HEK293 (cell line): ENCODE measurements at regions not wholly inside any gene's neighbourhood (a gene's known extent, or its start where the extent isn't known, plus 50 kb on each side); places are given as distances from the start of the nearest gene placed in this dataset.

Source experiments
- CTCF ChIA-PET: fragments of 350-600 bp; formaldehyde crosslinking; extraction: SDS; loops from one replicate; lab custom pipeline; 2021; ENCODE audit warnings: antibody characterized with exemption; lab: Yijun Ruan, JAX
- POLR2A ChIA-PET: fragments of 300-600 bp; formaldehyde crosslinking; extraction: SDS; loops from one replicate; lab custom pipeline; 2020; ENCODE audit warnings: antibody characterized with exemption, inconsistent platforms; lab: Yijun Ruan, JAX
- H3K27ac ChIP-seq: fragments of 200-500 bp; sonication (Bioruptor generic); 2 replicates; pipeline ENCODE4 v1.5.1; 2014; ENCODE audit warnings: low read depth, low read length, control low read depth, inconsistent platforms; ENCODE audit errors: extremely low read depth
- H3K36me3 ChIP-seq, 2 experiments: fragments of 200-500 bp in 1 of 2; sonication (Bioruptor generic) in 1 of 2; 1 replicate in 1 of 2; 2 replicates in 1 of 2; pipeline ENCODE4 v1.5.1; 2014 to 2017; ENCODE audit warnings: inconsistent platforms in 2 of 2, low read length in 2 of 2; ENCODE audit not compliant: control insufficient read depth in 2 of 2, insufficient read depth in 1 of 2
- H3K4me1 ChIP-seq: fragments of 200-500 bp; sonication (Bioruptor generic); 2 replicates; pipeline ENCODE4 v1.5.1; 2014; ENCODE audit warnings: mild to moderate bottlenecking, low read length, inconsistent platforms; ENCODE audit not compliant: control insufficient read depth, insufficient read depth
- H3K4me3 ChIP-seq: 2 replicates; pipeline ENCODE4 v1.5.1; 2011; ENCODE audit warnings: low read depth, mild to moderate bottlenecking, control low read depth, low read length, moderate library complexity
- H3K9me3 ChIP-seq: fragments of 200-500 bp; sonication (Bioruptor generic); 2 replicates; pipeline ENCODE4 v1.5.1; 2014; ENCODE audit warnings: low read depth, low read length, inconsistent platforms; ENCODE audit not compliant: control insufficient read depth, insufficient read depth
- BCL6B ChIP-seq: fragments of 450-650 bp; formaldehyde crosslinking; IDR thresholded peaks from 2 replicates; pipeline ENCODE4 v1.5.1; 2017; ENCODE audit warnings: missing biosample characterization, missing genetic modification characterization
- MYNN ChIP-seq: fragments of 450-650 bp; formaldehyde crosslinking; IDR thresholded peaks from 2 replicates; pipeline ENCODE4 v1.5.1; 2016; ENCODE audit warnings: missing biosample characterization, missing genetic modification characterization, borderline replicate concordance
- PRDM10 ChIP-seq: fragments of 450-650 bp; formaldehyde crosslinking; IDR thresholded peaks from 2 replicates; pipeline ENCODE4 v1.5.1; 2016; ENCODE audit warnings: missing biosample characterization, missing genetic modification characterization
- SP3 ChIP-seq: fragments of 450-650 bp; formaldehyde crosslinking; IDR thresholded peaks from 2 replicates; pipeline ENCODE4 v1.5.1; 2016; ENCODE audit warnings: missing biosample characterization, missing genetic modification characterization
- ZNF114 ChIP-seq: fragments of 450-650 bp; formaldehyde crosslinking; IDR thresholded peaks from 2 replicates; pipeline ENCODE4 v1.5.0; 2017; ENCODE audit warnings: missing biosample characterization, missing genetic modification characterization
- ZNF138 ChIP-seq: fragments of 450-650 bp; formaldehyde crosslinking; IDR thresholded peaks from 2 replicates; pipeline ENCODE4 v1.5.1; 2016; ENCODE audit warnings: missing biosample characterization, missing genetic modification characterization, borderline replicate concordance
- ZNF146 ChIP-seq: fragments of 450-650 bp; formaldehyde crosslinking; IDR thresholded peaks from 2 replicates; pipeline ENCODE4 v1.5.1; 2016; ENCODE audit warnings: missing biosample characterization, missing genetic modification characterization
- ZNF169 ChIP-seq: fragments of 450-650 bp; formaldehyde crosslinking; IDR thresholded peaks from 2 replicates; pipeline ENCODE4 v1.5.1; 2016; ENCODE audit warnings: missing biosample characterization, missing genetic modification characterization
- ZNF174 ChIP-seq: fragments of 450-650 bp; formaldehyde crosslinking; IDR thresholded peaks from 2 replicates; pipeline ENCODE4 v1.5.0; 2017; ENCODE audit warnings: missing biosample characterization, mild to moderate bottlenecking, missing genetic modification characterization
- ZNF202 ChIP-seq: fragments of 450-650 bp; formaldehyde crosslinking; IDR thresholded peaks from 2 replicates; pipeline ENCODE4 v1.5.1; 2016; ENCODE audit warnings: missing biosample characterization, missing genetic modification characterization, borderline replicate concordance
- ZNF354C ChIP-seq: fragments of 450-650 bp; formaldehyde crosslinking; IDR thresholded peaks from 2 replicates; pipeline ENCODE4 v1.5.1; 2016; ENCODE audit warnings: missing biosample characterization, missing genetic modification characterization, low read depth, borderline replicate concordance
- ZNF404 ChIP-seq: fragments of 450-650 bp; formaldehyde crosslinking; IDR thresholded peaks from 2 replicates; pipeline ENCODE4 v1.5.1; 2017; ENCODE audit warnings: missing biosample characterization, missing genetic modification characterization
- ZNF433 ChIP-seq: fragments of 450-650 bp; formaldehyde crosslinking; IDR thresholded peaks from 2 replicates; pipeline ENCODE4 v1.5.1; 2016; ENCODE audit warnings: missing biosample characterization, missing genetic modification characterization, low read depth
- ZNF473 ChIP-seq: fragments of 450-650 bp; formaldehyde crosslinking; IDR thresholded peaks from 2 replicates; pipeline ENCODE4 v1.5.1; 2017; ENCODE audit warnings: missing biosample characterization, missing genetic modification characterization
- ZNF529 ChIP-seq: fragments of 450-650 bp; formaldehyde crosslinking; IDR thresholded peaks from 2 replicates; pipeline ENCODE4 v1.5.1; 2017; ENCODE audit warnings: missing genetic modification characterization, missing biosample characterization; ENCODE audit not compliant: insufficient replicate concordance
- ZNF596 ChIP-seq: fragments of 450-650 bp; IDR thresholded peaks from 2 replicates; pipeline ENCODE4 v1.5.0; 2018; ENCODE audit warnings: missing biosample characterization, mild to moderate bottlenecking, missing genetic modification characterization, moderate library complexity
- ZNF610 ChIP-seq: fragments of 450-650 bp; formaldehyde crosslinking; IDR thresholded peaks from 2 replicates; pipeline ENCODE4 v1.5.1; 2016; ENCODE audit warnings: missing biosample characterization, missing genetic modification characterization, borderline replicate concordance
- ZNF664 ChIP-seq: fragments of 450-650 bp; formaldehyde crosslinking; IDR thresholded peaks from 2 replicates; pipeline ENCODE4 v1.5.1; 2016; ENCODE audit warnings: missing biosample characterization, missing genetic modification characterization
- ZNF692 ChIP-seq: fragments of 450-650 bp; formaldehyde crosslinking; IDR thresholded peaks from 2 replicates; pipeline ENCODE4 v1.5.1; 2016; ENCODE audit warnings: missing biosample characterization, missing genetic modification characterization
- ZNF747 ChIP-seq: fragments of 450-650 bp; formaldehyde crosslinking; IDR thresholded peaks from 2 replicates; pipeline ENCODE4 v1.5.1; 2016; ENCODE audit warnings: missing biosample characterization, missing genetic modification characterization
- ZSCAN18 ChIP-seq: fragments of 450-650 bp; formaldehyde crosslinking; IDR thresholded peaks from 2 replicates; pipeline ENCODE4 v1.5.1; 2016; ENCODE audit warnings: missing biosample characterization, missing genetic modification characterization
- ZXDB ChIP-seq: fragments of 450-650 bp; formaldehyde crosslinking; IDR thresholded peaks from 2 replicates; pipeline ENCODE4 v1.5.1; 2016; ENCODE audit warnings: missing biosample characterization, missing genetic modification characterization

GRCh38 chr15:37586011-37586583 is 348.3 kb upstream of the TMCO5A start:
- POLR2A ChIA-PET, result no interaction called here
- peak; percentile 59; the same call in 1 of the 2 replicates for TF ChIP-seq BCL6B (tag by site-specific recombination)
- TF ChIP-seq ZSCAN18 (tag by site-specific recombination), result no peak
- no peak for TF ChIP-seq SP3
- TF ChIP-seq ZNF138 (tag by site-specific recombination), result no peak
- TF ChIP-seq, all 188 proteins: peak for 1
- no peak overlapping the region for H3K4me3 ChIP-seq

GRCh38 chr15:37586976-37587375 is 347.5 kb upstream of the TMCO5A start:
- TF ChIP-seq ZNF146, result no peak
- TF ChIP-seq ZNF473 (tag by site-specific recombination), result no peak
- TF ChIP-seq ZNF404 (tag by site-specific recombination), result no peak
- TF ChIP-seq ZNF354C, result no peak
- TF ChIP-seq ZXDB (tag by site-specific recombination), result no peak
- TF ChIP-seq ZNF174, result no peak
- no peak for TF ChIP-seq ZNF692
- CTCF ChIA-PET, result interaction anchor here (0.7 kb wide), 1 partner anchor 193 kb away, joined by 3 read pairs; no protein-coding TSS in a partner anchor
- H3K36me3 ChIP-seq, result no peaks in the 10 kb centered on the region
- H3K9me3 ChIP-seq, result no peaks in the 10 kb centered on the region
- POLR2A ChIA-PET, result no interaction called here
- no peaks in the 10 kb centered on the region for H3K4me1 ChIP-seq
- H3K4me3 ChIP-seq, result no peak overlapping the region
- H3K27ac ChIP-seq, result no peak overlapping the region

More at GRCh38 chr15:37586011-37586583, 348.3 kb upstream of the TMCO5A start:
- H3K36me3 ChIP-seq, result no peaks in the 10 kb centered on the region
- H3K4me1 ChIP-seq, result no peaks in the 10 kb centered on the region
- no peak overlapping the region for H3K27ac ChIP-seq
- CTCF ChIA-PET, result no interaction called here
- no peaks in the 10 kb centered on the region for H3K9me3 ChIP-seq

GRCh38 chr15:37594417-37594816 is 340.0 kb upstream of the TMCO5A start:
- POLR2A ChIA-PET, result interaction anchor here (0.6 kb wide), 1 partner anchor 168 kb away, joined by 3 read pairs; no protein-coding TSS in a partner anchor
- TF ChIP-seq ZNF529 (no peak), PRDM10 (tag by site-specific recombination) (no peak), ZNF433 (tag by site-specific recombination) (no peak), ZNF596 (tag by site-specific recombination) (no peak), ZNF610 (tag by site-specific recombination) (no peak), MYNN (tag by site-specific recombination) (no peak), ZNF114 (tag by site-specific recombination) (no peak), ZNF169 (tag by site-specific recombination) (no peak), ZNF747 (tag by site-specific recombination) (no peak), ZNF664 (no peak), ZNF202 (no peak)
- TF ChIP-seq, all 188 proteins: peak for 0
- CTCF ChIA-PET, result no interaction called here

More at GRCh38 chr15:37594417-37594816, 340.0 kb upstream of the TMCO5A start:
- Histone ChIP-seq H3K27ac (no peak overlapping the region), H3K9me3 (no peaks in the 10 kb centered on the region), H3K36me3 (no peaks in the 10 kb centered on the region), H3K4me1 (peaks cover 2% of the 10 kb centered on the region; the same call in 1 of the 2 replicates), H3K4me3 (no peak overlapping the region)
